ENCODE measurements at regions not wholly inside any gene's neighbourhood (a gene's known extent, or its start where the extent isn't known, plus 50 kb on each side); places are given as distances from the start of the nearest gene placed in this dataset.
A peak's percentile ranks its signal among the peaks of the same experiment; 100 is the strongest.
"Not testable (repeated sequence)": the region's sequence is repeated elsewhere in the genome, so short reads cannot be mapped to it uniquely, and the experiment has no call there.

DNA sequence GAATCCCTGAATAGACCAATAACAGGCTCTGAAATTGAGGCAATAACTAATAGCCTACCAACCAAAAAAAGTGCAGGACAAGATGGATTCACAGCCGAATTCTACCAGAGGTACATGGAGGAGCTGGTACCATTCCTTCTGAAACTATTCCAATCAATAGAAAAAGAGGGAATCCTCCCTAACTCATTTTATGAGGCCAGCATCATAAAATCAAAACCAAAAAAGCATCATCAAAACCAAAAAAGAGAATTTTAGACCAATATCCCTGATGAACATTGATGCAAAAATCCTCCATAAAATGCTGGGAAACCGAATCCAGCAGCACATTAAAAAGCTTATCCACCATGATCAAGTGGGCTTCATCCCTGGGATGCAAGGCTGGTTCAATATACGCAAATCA is 246.2 kb upstream of the THUMPD2 start:
- DNase-seq; H3K4me1 ChIP-seq; H3K4me3 ChIP-seq; H3K27me3 ChIP-seq; H3K9me3 ChIP-seq (replicated peaks); H3K27ac ChIP-seq; H3K36me3 ChIP-seq: not testable (repeated sequence)

GRCh38 chr2:40020997-40021396 is 241.9 kb upstream of the THUMPD2 start:
- Histone ChIP-seq H3K27ac (no peak overlapping the region), H3K4me3 (no peak overlapping the region), H3K27me3 (0 out of 2 replicates have a peak, but pooled peaks cover 2% of the 10 kb centered on the region), H3K9me3 (replicated peaks) (no peaks in the 10 kb centered on the region), H3K4me1 (no peaks in the 10 kb centered on the region), H3K36me3 (no peaks in the 10 kb centered on the region)
- no peak for DNase-seq

DNA sequence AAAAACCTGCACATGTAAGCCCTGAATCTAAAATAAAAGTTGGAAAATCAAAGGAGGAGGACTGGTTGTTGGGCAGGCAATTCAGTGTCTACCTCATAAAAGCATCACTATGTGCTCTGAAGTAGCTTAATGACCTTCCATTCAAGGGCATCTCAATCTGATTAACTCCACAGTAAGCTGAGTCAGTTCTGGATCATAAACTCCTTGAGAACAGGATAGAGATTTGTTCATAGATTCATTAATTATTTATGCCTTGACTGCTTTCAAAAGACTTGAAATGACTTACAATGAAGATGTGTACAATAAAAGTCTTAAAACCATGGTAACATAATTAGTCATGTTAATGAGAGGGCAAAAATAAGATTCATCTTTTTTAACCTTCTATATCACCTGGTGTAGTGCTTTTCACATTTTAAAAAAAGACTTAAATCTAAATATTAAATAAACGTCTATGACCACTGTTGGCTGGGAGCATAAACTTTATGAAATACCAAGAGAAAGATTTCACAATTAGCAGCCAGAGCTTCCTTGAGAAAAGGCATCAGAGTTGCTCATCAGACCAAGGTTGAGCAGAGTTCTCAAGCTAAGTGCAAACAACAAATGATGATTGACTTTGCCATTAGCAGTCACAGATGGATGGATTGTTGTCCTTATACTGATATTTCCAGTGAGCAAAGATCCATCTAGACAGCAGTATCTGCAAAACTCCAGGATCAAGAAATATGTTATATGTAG is 237.3 kb upstream of the THUMPD2 start:
- no peak for DNase-seq
- Histone ChIP-seq H3K4me3 (no peak overlapping the region), H3K9me3 (replicated peaks) (peaks cover 6% of the 10 kb centered on the region; the same call in 1 of the 2 replicates), H3K27ac (no peak overlapping the region), H3K27me3 (no peaks in the 10 kb centered on the region), H3K4me1 (no peaks in the 10 kb centered on the region), H3K36me3 (no peaks in the 10 kb centered on the region)

DNA sequence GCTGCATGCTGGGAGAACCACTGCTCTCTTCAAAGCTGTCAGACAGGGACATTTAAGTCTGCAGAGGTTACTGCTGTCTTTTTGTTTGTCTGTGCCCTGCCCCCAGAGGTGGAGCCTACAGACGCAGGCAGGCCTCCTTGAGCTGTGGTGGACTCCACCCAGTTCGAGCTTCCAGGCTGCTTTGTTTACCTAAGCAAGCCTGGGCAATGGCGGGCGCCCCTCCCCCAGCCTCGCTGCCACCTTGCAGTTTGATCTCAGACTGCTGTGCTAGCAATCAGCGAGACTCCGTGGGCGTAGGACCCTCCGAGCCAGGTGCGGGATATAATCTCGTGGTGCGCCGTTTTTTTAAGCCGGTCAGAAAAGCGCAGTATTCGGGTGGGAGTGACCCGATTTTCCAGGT is 234.9 kb upstream of the THUMPD2 start:
- H3K27me3 ChIP-seq, H3K36me3 ChIP-seq, H3K4me3 ChIP-seq, H3K27ac ChIP-seq, DNase-seq, H3K4me1 ChIP-seq: not testable (repeated sequence)
- H3K9me3 ChIP-seq (replicated peaks), result peaks cover 10% of the 10 kb centered on the region; the same call in 1 of the 2 replicates

- Histone ChIP-seq H3K4me1 (no peaks in the 10 kb centered on the region), H3K36me3 (no peaks in the 10 kb centered on the region), H3K4me3 (no peak overlapping the region), H3K9me3 (replicated peaks) (0 out of 2 replicates have a peak, but pooled peaks cover 8% of the 10 kb centered on the region), H3K27me3 (0 out of 2 replicates have a peak, but pooled peaks cover 3% of the 10 kb centered on the region), H3K27ac (no peak overlapping the region)
- no peak for DNase-seq
These were observed 225.3 kb upstream of the THUMPD2 start for GRCh38 chr2:40004336-40004735.

- DNase-seq, result no peak
These were observed 223.3 kb upstream of the THUMPD2 start for GRCh38 chr2:40002339-40002738.

DNA sequence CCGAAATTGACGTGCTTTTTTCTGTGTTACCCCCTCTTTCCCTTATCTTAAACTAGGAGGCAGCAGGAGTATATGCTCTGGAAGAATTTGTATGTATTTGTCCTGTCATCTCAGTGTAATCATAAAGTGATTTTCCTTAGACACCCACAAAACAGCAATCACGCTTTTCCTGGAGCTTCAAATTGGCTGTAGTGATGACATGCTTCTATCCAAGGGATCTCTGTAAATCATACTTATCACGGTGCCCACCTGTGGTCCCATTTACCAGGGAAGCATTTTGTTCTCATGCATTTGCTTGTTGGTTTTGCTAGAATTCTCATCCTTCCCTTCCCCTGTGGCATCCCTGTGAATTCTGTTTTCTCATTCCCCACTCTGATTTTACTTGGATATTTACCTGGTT is 220.8 kb upstream of the THUMPD2 start:
- H3K27ac ChIP-seq, result no peak overlapping the region
- DNase-seq, result no peak
- no peaks in the 10 kb centered on the region for H3K27me3 ChIP-seq
- H3K36me3 ChIP-seq, result no peaks in the 10 kb centered on the region
- H3K4me3 ChIP-seq, result no peak overlapping the region
- peaks cover 4% of the 10 kb centered on the region; the same call in 1 of the 2 replicates for H3K4me1 ChIP-seq
- H3K9me3 ChIP-seq (replicated peaks), result no peaks in the 10 kb centered on the region

More at GRCh38 chr2:40002339-40002738, 223.3 kb upstream of the THUMPD2 start:
- Histone ChIP-seq H3K4me3 (no peak overlapping the region), H3K27ac (no peak overlapping the region), H3K9me3 (replicated peaks) (no peaks in the 10 kb centered on the region), H3K27me3 (no peaks in the 10 kb centered on the region), H3K36me3 (no peaks in the 10 kb centered on the region), H3K4me1 (no peaks in the 10 kb centered on the region)

GRCh38 chr2:39998617-39999016 is 219.6 kb upstream of the THUMPD2 start:
- Histone ChIP-seq H3K27me3 (no peaks in the 10 kb centered on the region), H3K4me3 (no peak overlapping the region), H3K9me3 (replicated peaks) (no peaks in the 10 kb centered on the region), H3K4me1 (peaks cover 4% of the 10 kb centered on the region; the same call in 1 of the 2 replicates), H3K36me3 (no peaks in the 10 kb centered on the region), H3K27ac (no peak overlapping the region)
- DNase-seq, result no peak

GRCh38 chr2:39996653-39997080 is 217.6 kb upstream of the THUMPD2 start:
- DNase-seq, result peak in 1 of 2 experiments; percentile 35
- H3K4me1 ChIP-seq, result peaks cover 4% of the 10 kb centered on the region; the same call in 1 of the 2 replicates
- no peaks in the 10 kb centered on the region for H3K9me3 ChIP-seq (replicated peaks)
- H3K4me3 ChIP-seq, result no peak overlapping the region
- no peaks in the 10 kb centered on the region for H3K27me3 ChIP-seq
- no peak overlapping the region for H3K27ac ChIP-seq
- H3K36me3 ChIP-seq, result no peaks in the 10 kb centered on the region

- no peak overlapping the region for H3K27ac ChIP-seq
These were observed 216.1 kb upstream of the THUMPD2 start for GRCh38 chr2:39995005-39995737.

DNA sequence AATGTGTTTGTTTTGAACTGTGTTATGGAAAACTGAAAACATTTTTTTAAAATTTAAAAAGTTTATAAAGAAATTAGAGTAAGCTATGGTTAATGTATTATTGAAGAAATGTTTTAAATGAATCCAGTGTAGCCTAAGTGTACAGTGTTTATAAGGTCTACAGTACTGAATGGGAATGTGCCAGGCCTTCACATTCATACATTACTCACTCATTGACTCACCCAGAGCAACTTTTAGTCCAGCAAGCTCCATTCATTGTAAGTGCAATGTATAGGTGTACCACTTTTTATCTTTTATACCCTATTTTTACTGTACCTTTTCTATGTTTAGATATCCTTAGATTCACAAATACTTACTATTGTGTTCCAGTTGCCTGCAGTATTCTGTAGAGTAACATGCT is 215.1 kb upstream of the THUMPD2 start:
- DNase-seq, result no peak
- H3K27ac ChIP-seq, result no peak overlapping the region
- no peaks in the 10 kb centered on the region for H3K9me3 ChIP-seq (replicated peaks)
- no peak overlapping the region for H3K4me3 ChIP-seq
- H3K4me1 ChIP-seq, result peaks cover 4% of the 10 kb centered on the region; the same call in 1 of the 2 replicates
- no peaks in the 10 kb centered on the region for H3K36me3 ChIP-seq
- no peaks in the 10 kb centered on the region for H3K27me3 ChIP-seq

More at GRCh38 chr2:39995005-39995737, 216.1 kb upstream of the THUMPD2 start:
- Histone ChIP-seq H3K9me3 (replicated peaks) (no peaks in the 10 kb centered on the region), H3K4me1 (peaks cover 4% of the 10 kb centered on the region; the same call in 1 of the 2 replicates), H3K4me3 (no peak overlapping the region), H3K27me3 (no peaks in the 10 kb centered on the region), H3K36me3 (no peaks in the 10 kb centered on the region)
- no peak for DNase-seq

GRCh38 chr2:39991298-39991697 is 212.2 kb upstream of the THUMPD2 start:
- no peaks in the 10 kb centered on the region for H3K4me1 ChIP-seq
- H3K9me3 ChIP-seq (replicated peaks), result no peaks in the 10 kb centered on the region
- DNase-seq, result no peak
- no peaks in the 10 kb centered on the region for H3K27me3 ChIP-seq
- H3K36me3 ChIP-seq, result no peaks in the 10 kb centered on the region
- H3K4me3 ChIP-seq, result no peak overlapping the region
- no peak overlapping the region for H3K27ac ChIP-seq

- Histone ChIP-seq H3K4me3 (no peak overlapping the region), H3K4me1 (no peaks in the 10 kb centered on the region), H3K9me3 (replicated peaks) (no peaks in the 10 kb centered on the region), H3K27ac (no peak overlapping the region), H3K27me3 (no peaks in the 10 kb centered on the region), H3K36me3 (no peaks in the 10 kb centered on the region)
- DNase-seq, result no peak
These were observed 211.4 kb upstream of the THUMPD2 start for GRCh38 chr2:39990335-39990900.

DNA sequence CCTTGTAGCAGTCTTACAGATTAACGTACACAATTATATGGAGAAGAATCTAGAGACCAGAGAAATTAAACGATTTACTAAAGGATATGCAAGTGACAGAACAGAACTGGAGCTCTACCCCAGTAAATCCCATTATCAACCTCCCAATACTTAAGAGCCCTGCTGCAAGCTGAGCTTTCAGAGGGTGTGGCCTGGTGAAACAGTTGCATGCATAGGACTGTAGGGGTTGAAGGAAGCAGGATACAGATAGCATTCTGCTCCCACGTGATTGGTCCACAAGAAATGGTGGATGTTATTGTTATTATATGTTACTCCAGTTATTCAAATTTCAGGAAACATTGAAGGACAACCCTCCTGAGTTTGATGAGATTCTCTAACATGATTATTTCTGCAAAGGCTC is 210.8 kb upstream of the THUMPD2 start:
- Histone ChIP-seq H3K27me3 (no peaks in the 10 kb centered on the region), H3K4me3 (no peak overlapping the region), H3K4me1 (no peaks in the 10 kb centered on the region), H3K27ac (no peak overlapping the region), H3K36me3 (no peaks in the 10 kb centered on the region), H3K9me3 (replicated peaks) (no peaks in the 10 kb centered on the region)
- no peak for DNase-seq

GRCh38 chr2:39981883-39982311 is 202.8 kb upstream of the THUMPD2 start:
- H3K9me3 ChIP-seq (replicated peaks), result 0 out of 2 replicates have a peak, but pooled peaks cover 9% of the 10 kb centered on the region
- no peak overlapping the region for H3K27ac ChIP-seq
- H3K36me3 ChIP-seq, result no peaks in the 10 kb centered on the region
- H3K4me1 ChIP-seq, result no peaks in the 10 kb centered on the region
- no peaks in the 10 kb centered on the region; the same call in 1 of the 2 replicates for H3K27me3 ChIP-seq
- H3K4me3 ChIP-seq, result no peak overlapping the region
- no peak for DNase-seq

Measured in SJCRH30 (cell line).